Parathyroid adenoma (tissue), 2 donors: ENCODE measurements at regions not wholly inside any gene's neighbourhood (a gene's known extent, or its start where the extent isn't known, plus 50 kb on each side); places are given as distances from the start of the nearest gene placed in this dataset.

Source experiments
- H2AFZ ChIP-seq: fragments of 300-600 bp; sonication (generic); one replicate; pipeline ENCODE4 v1.7.0; 2017; ENCODE audit warnings: antibody characterized with exemption, mild to moderate bottlenecking
- H3K27ac ChIP-seq: fragments of 300-600 bp; sonication (generic); one replicate; pipeline ENCODE4 v1.7.0; 2017
- H3K27me3 ChIP-seq: fragments of 300-600 bp; sonication (generic); one replicate; pipeline ENCODE4 v1.7.0; 2017; ENCODE audit warnings: low read length; ENCODE audit not compliant: control insufficient read depth, insufficient read depth
- H3K36me3 ChIP-seq: fragments of 300-600 bp; sonication (generic); one replicate; pipeline ENCODE4 v1.7.0; 2017; ENCODE audit warnings: low read length; ENCODE audit not compliant: control insufficient read depth, insufficient read depth
- H3K4me1 ChIP-seq: fragments of 300-600 bp; sonication (generic); one replicate; pipeline ENCODE4 v1.7.0; 2017; ENCODE audit warnings: control low read depth
- H3K4me2 ChIP-seq: fragments of 300-600 bp; sonication (generic); one replicate; pipeline ENCODE4 v1.7.0; 2017; ENCODE audit warnings: low read length
- H3K4me3 ChIP-seq: fragments of 300-600 bp; sonication (generic); one replicate; pipeline ENCODE4 v1.7.0; 2017; ENCODE audit warnings: low read depth, low read length
- H3K79me2 ChIP-seq: fragments of 300-600 bp; sonication (generic); one replicate; pipeline ENCODE4 v1.7.0; 2017; ENCODE audit warnings: control low read depth
- H3K9ac ChIP-seq: fragments of 300-600 bp; sonication (generic); one replicate; pipeline ENCODE4 v1.7.0; 2017; ENCODE audit warnings: mild to moderate bottlenecking
- H3K9me3 ChIP-seq: fragments of 300-600 bp; sonication (generic); one replicate; pipeline ENCODE4 v1.7.0; 2017; ENCODE audit warnings: low read length; ENCODE audit not compliant: control insufficient read depth
- CTCF ChIP-seq: fragments of 300-600 bp; sonication (generic); IDR thresholded peaks from one replicate; pipeline ENCODE4 v1.7.0; 2017; ENCODE audit warnings: antibody characterized with exemption, mild to moderate bottlenecking
- donor health status: primary hyperparathyroidism.

GRCh38 chr12:32010631-32011336 lies 51.6 kb downstream of the RESF1 start:
- Histone ChIP-seq H3K9me3 (no peaks in the 10 kb centered on the region), H3K27me3 (no peaks in the 10 kb centered on the region), H3K4me3 (no peak overlapping the region), H3K4me1 (no peaks in the 10 kb centered on the region), H3K4me2 (no peak overlapping the region), H3K27ac (no peak overlapping the region), H3K79me2 (no peaks in the 10 kb centered on the region), H2AFZ (peak overlapping the region; percentile 19), H3K36me3 (no peaks in the 10 kb centered on the region), H3K9ac (no peak overlapping the region)
- TF ChIP-seq CTCF: no peak

GRCh38 chr12:32012249-32012785 lies 53.1 kb downstream of the RESF1 start:
- no peaks in the 10 kb centered on the region for H3K36me3 ChIP-seq
- no peaks in the 10 kb centered on the region for H3K9me3 ChIP-seq
- no peak overlapping the region for H3K4me2 ChIP-seq
- no peaks in the 10 kb centered on the region for H3K4me1 ChIP-seq
- no peaks in the 10 kb centered on the region for H3K27me3 ChIP-seq
- H3K79me2 ChIP-seq: no peaks in the 10 kb centered on the region
- TF ChIP-seq CTCF: no peak
- H3K4me3 ChIP-seq: no peak overlapping the region
- no peak overlapping the region for H3K27ac ChIP-seq
- no peak overlapping the region for H2AFZ ChIP-seq
- H3K9ac ChIP-seq: no peak overlapping the region

GRCh38 chr12:32015036-32015435 lies 55.8 kb downstream of the RESF1 start:
- no peaks in the 10 kb centered on the region for H3K27me3 ChIP-seq
- no peak overlapping the region for H3K9ac ChIP-seq
- no peak overlapping the region for H3K4me2 ChIP-seq
- H3K27ac ChIP-seq: no peak overlapping the region
- H3K9me3 ChIP-seq: no peaks in the 10 kb centered on the region
- no peaks in the 10 kb centered on the region for H3K36me3 ChIP-seq
- no peak overlapping the region for H3K4me3 ChIP-seq
- no peaks in the 10 kb centered on the region for H3K4me1 ChIP-seq
- no peak for TF ChIP-seq CTCF
- no peak overlapping the region for H2AFZ ChIP-seq
- no peaks in the 10 kb centered on the region for H3K79me2 ChIP-seq

GRCh38 chr12:32016680-32017482 lies 57.7 kb downstream of the RESF1 start:
- Histone ChIP-seq H3K79me2 (no peaks in the 10 kb centered on the region), H3K27ac (no peak overlapping the region), H2AFZ (no peak overlapping the region), H3K4me2 (no peak overlapping the region), H3K36me3 (no peaks in the 10 kb centered on the region), H3K9me3 (no peaks in the 10 kb centered on the region), H3K9ac (no peak overlapping the region), H3K4me1 (no peaks in the 10 kb centered on the region), H3K27me3 (no peaks in the 10 kb centered on the region), H3K4me3 (no peak overlapping the region)
- no peak for TF ChIP-seq CTCF
